Gastrocnemius medialis (tissue), 4 donors: ENCODE measurements at regions not wholly inside any gene's neighbourhood (a gene's known extent, or its start where the extent isn't known, plus 50 kb on each side); places are given as distances from the start of the nearest gene placed in this dataset.

ENCODE experiments used
- ATAC-seq, 2 donors: fragments of 150-250 bp; one replicate each; pipeline ENCODE4 v1.9.1; 2016
- DNase-seq, 2 donors: peaks; one replicate each; pipeline ENCODE4 v3.0.0-alpha.2; 2019
- H3K27ac ChIP-seq, 4 donors: fragments of 200-600 bp; sonication (generic); 1 replicate in 1 of 4; 2 replicates in 3 of 4; pipeline ENCODE4 v1.5.1; 2016 to 2018; ENCODE audit warnings: mild to moderate bottlenecking in 2 of 4, moderate library complexity in 1 of 4
- H3K27me3 ChIP-seq, 3 donors: fragments of 200-600 bp; sonication (generic) in 2 of 3; 1 replicate in 1 of 3; 2 replicates in 2 of 3; pipeline versions ENCODE4 v1.5.1 to v1.6.0; 2016 to 2019; ENCODE audit warnings: mild to moderate bottlenecking in 1 of 3, moderate library complexity in 1 of 3
- H3K36me3 ChIP-seq, 2 donors: fragments of 200-600 bp; sonication (generic) in 1 of 2; one replicate each; pipeline ENCODE4 v1.5.1; 2017 to 2018
- H3K4me1 ChIP-seq, 2 donors: fragments of 200-600 bp; sonication (generic) in 1 of 2; one replicate each; pipeline ENCODE4 v1.5.1; 2016 to 2017; ENCODE audit warnings: mild to moderate bottlenecking in 2 of 2
- H3K4me3 ChIP-seq, 4 donors: fragments of 200-600 bp; sonication (generic) in 3 of 4; 1 replicate in 1 of 4; 2 replicates in 3 of 4; pipeline ENCODE4 v1.5.1; 2016 to 2019; ENCODE audit warnings: mild to moderate bottlenecking in 2 of 4
- H3K9me3 ChIP-seq, 3 donors: fragments of 200-600 bp; sonication (generic) in 2 of 3; 1 replicate in 1 of 3; 2 replicates in 2 of 3; pipeline ENCODE4 v1.5.1; 2016 to 2019
- POLR2A ChIP-seq, 2 donors: fragments of 450-650 bp; IDR thresholded peaks; one replicate each; pipeline ENCODE4 v1.6.1; 2017; ENCODE audit warnings: antibody characterized with exemption in 2 of 2, mild to moderate bottlenecking in 2 of 2, moderate library complexity in 2 of 2
- in situ Hi-C, 4 donors: fragments of 200-750 bp; cut with MboI; loops; one replicate each; pipeline versions ENCODE4 v1.15.0 to v1.8.0; 2017; ENCODE audit warnings: low sequenced_read_pairs in 4 of 4
- intact Hi-C: fragments of 100-400 bp; cut with DNase I; formaldehyde crosslinking; loops from one replicate; pipeline ENCODE4 v1.15.1; 2023; ENCODE audit warnings: low total_unique reads
- TF ChIP-seq, protein P1 (sequence below), 5 experiments: fragments of 450-650 bp in 3 of 5; fragments of 200-600 bp in 2 of 5; sonication (generic) in 2 of 5; IDR thresholded peaks in 4 of 5; conservative IDR thresholded peaks in 1 of 5; 1 replicate in 4 of 5; 2 replicates in 1 of 5; pipeline ENCODE4 v1.5.1; 2016 to 2019; ENCODE audit warnings: antibody characterized with exemption in 5 of 5, mild to moderate bottlenecking in 3 of 5, moderate library complexity in 3 of 5

GRCh38 chr5:173448856-173449255, 120.6 kb upstream of the STC2 start:
- no peak overlapping the region for H3K4me3 ChIP-seq
- ATAC-seq (no peak), DNase-seq (no peak)
- H3K9me3 ChIP-seq, result no peaks in the 10 kb centered on the region
- no peaks in the 10 kb centered on the region for H3K36me3 ChIP-seq
- intact Hi-C loops, result loop anchor here (1.0 kb wide), 1 partner anchor 124 kb away; no protein-coding TSS in a partner anchor
- in situ Hi-C loops, result no loop called here
- H3K4me1 ChIP-seq, result peaks cover 20 to 27% of the 10 kb centered on the region in 2 donors
- no peak overlapping the region for H3K27ac ChIP-seq
- no peaks in the 10 kb centered on the region for H3K27me3 ChIP-seq
- TF ChIP-seq, protein P1, sequence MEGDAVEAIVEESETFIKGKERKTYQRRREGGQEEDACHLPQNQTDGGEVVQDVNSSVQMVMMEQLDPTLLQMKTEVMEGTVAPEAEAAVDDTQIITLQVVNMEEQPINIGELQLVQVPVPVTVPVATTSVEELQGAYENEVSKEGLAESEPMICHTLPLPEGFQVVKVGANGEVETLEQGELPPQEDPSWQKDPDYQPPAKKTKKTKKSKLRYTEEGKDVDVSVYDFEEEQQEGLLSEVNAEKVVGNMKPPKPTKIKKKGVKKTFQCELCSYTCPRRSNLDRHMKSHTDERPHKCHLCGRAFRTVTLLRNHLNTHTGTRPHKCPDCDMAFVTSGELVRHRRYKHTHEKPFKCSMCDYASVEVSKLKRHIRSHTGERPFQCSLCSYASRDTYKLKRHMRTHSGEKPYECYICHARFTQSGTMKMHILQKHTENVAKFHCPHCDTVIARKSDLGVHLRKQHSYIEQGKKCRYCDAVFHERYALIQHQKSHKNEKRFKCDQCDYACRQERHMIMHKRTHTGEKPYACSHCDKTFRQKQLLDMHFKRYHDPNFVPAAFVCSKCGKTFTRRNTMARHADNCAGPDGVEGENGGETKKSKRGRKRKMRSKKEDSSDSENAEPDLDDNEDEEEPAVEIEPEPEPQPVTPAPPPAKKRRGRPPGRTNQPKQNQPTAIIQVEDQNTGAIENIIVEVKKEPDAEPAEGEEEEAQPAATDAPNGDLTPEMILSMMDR (IDR thresholded peaks at IDR 0.05 in 4 of 5, conservative IDR thresholded peaks at IDR 0.05 in 1 of 5), result no peak
- no peak for TF ChIP-seq POLR2A (IDR thresholded peaks at IDR 0.05)

DNA sequence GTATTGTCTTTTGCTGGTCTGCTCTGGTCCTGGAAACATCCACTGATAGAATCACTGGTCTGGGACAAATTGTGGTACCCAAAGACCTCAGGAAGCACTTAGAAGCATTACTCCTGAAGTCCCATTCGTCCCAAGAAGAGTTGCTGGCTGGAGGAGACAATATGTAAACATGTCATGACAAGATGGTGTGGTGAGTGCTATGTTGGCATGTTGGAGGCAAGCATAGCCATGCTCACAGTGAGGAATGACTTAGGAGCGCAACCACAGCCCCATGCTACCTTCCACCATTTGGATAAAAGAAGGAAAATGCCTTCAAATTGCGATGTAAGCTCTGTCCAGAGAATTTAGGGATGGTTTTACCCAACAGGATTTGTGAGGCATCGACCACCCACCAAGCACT, 115.8 kb upstream of the STC2 start:
- in situ Hi-C loops, result no loop called here
- TF ChIP-seq POLR2A (IDR thresholded peaks at IDR 0.05), result no peak
- TF ChIP-seq, protein P1 (IDR thresholded peaks at IDR 0.05 in 4 of 5, conservative IDR thresholded peaks at IDR 0.05 in 1 of 5), result no peak
- no peaks in the 10 kb centered on the region for H3K4me1 ChIP-seq

DNA sequence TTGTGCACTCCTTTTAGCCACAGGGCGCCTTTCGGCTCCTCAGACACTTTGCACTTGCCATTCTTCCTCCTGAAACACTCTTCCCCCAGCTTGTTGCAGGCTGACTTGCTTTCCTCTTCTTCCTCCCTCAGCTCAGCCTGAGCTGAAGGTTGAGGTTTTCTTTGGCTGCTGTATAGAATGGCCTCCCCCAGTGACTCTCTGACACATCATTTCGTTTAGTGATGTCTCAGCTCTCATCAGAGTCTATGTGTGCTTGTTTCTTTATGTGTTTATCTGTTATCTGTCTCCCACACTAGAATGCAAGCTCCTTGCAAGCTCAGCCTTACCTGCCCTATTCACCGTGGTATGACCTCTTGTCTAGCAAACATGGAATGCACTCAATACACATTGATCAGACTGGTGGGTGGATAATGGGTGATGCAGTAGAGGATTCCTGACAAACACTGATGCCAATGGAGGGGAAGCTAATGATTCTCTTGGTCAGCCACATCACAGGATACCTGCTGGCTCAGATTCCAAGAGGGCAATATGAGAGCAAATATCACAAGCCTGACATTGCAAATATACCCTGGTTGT, 112.9 kb upstream of the STC2 start:
- DNase-seq (no peak), ATAC-seq (no peak)
- no peak for TF ChIP-seq POLR2A (IDR thresholded peaks at IDR 0.05)
- TF ChIP-seq, protein P1 (IDR thresholded peaks at IDR 0.05 in 4 of 5, conservative IDR thresholded peaks at IDR 0.05 in 1 of 5), result no peak
- H3K4me3 ChIP-seq, result no peak overlapping the region
- no peaks in the 10 kb centered on the region for H3K27me3 ChIP-seq
- no peak overlapping the region for H3K27ac ChIP-seq
- H3K4me1 ChIP-seq, result no peaks in the 10 kb centered on the region
- no peaks in the 10 kb centered on the region for H3K9me3 ChIP-seq
- in situ Hi-C loops, result no loop called here
- H3K36me3 ChIP-seq, result no peaks in the 10 kb centered on the region
- intact Hi-C loops, result no loop called here

More for the DNA sequence above, 115.8 kb upstream of the STC2 start:
- Histone ChIP-seq H3K27ac (no peak overlapping the region), H3K36me3 (no peaks in the 10 kb centered on the region), H3K9me3 (no peaks in the 10 kb centered on the region), H3K27me3 (no peaks in the 10 kb centered on the region), H3K4me3 (no peak overlapping the region)
- no peak for ATAC-seq
- intact Hi-C loops, result no loop called here
- DNase-seq, result no peak

DNA sequence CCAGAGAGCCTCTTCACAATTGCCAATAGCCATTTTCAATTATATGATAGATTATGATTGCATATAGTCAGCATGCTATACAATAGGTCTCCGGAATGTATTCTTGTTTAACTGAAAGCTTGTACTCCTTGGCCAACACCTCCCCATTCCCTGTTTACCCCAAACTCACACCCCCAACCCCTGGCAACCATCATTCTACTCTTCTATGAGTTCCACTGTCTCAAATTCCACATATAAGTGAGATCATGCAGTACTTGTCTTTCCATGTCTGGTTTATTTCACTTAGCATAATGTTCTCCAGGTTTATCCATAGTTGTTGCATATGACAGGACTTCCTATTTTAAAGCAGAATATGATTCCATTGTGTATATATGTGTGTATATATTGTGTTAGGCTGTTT, 110.7 kb upstream of the STC2 start:
- no peaks in the 10 kb centered on the region for H3K36me3 ChIP-seq
- in situ Hi-C loops, result loop anchor here in 1 of 4 donors (10.0 kb wide), 1 partner anchor 126 kb away; no protein-coding TSS in a partner anchor
- H3K9me3 ChIP-seq, result no peaks in the 10 kb centered on the region
- H3K4me3 ChIP-seq, result no peak overlapping the region
- H3K4me1 ChIP-seq, result no peaks in the 10 kb centered on the region
- intact Hi-C loops, result no loop called here
- TF ChIP-seq POLR2A (IDR thresholded peaks at IDR 0.05), result no peak
- TF ChIP-seq, protein P1 (IDR thresholded peaks at IDR 0.05 in 4 of 5, conservative IDR thresholded peaks at IDR 0.05 in 1 of 5), result no peak
- no peaks in the 10 kb centered on the region for H3K27me3 ChIP-seq
- ATAC-seq (no peak), DNase-seq (no peak)
- no peak overlapping the region for H3K27ac ChIP-seq

- ATAC-seq, result peak; percentile 31 to 39
- TF ChIP-seq, protein P1 (IDR thresholded peaks at IDR 0.05 in 4 of 5, conservative IDR thresholded peaks at IDR 0.05 in 1 of 5), result no peak
- TF ChIP-seq POLR2A (IDR thresholded peaks at IDR 0.05), result no peak
- in situ Hi-C loops (loop anchor here in 1 of 4 donors (10.0 kb wide), 1 partner anchor 129 kb away; no protein-coding TSS in a partner anchor), intact Hi-C loops (no loop called here)
- Histone ChIP-seq H3K4me1 (no peaks in the 10 kb centered on the region), H3K9me3 (no peaks in the 10 kb centered on the region), H3K36me3 (no peaks in the 10 kb centered on the region), H3K27me3 (no peaks in the 10 kb centered on the region), H3K27ac (peak overlapping the region in 2 of 4 donors; percentile 38 to 40), H3K4me3 (no peak overlapping the region)
- DNase-seq, result peak in 1 of 2 donors; percentile 32
These were observed 107.2 kb upstream of the STC2 start for GRCh38 chr5:173435447-173435846.
